Upper lobe of right lung (tissue), 1 donor: ENCODE measurements at regions not wholly inside any gene's neighbourhood (a gene's known extent, or its start where the extent isn't known, plus 50 kb on each side); places are given as distances from the start of the nearest gene placed in this dataset.

Experiments
- ATAC-seq: fragments of 200-7000 bp; cut with Tn5 transposase; one replicate; pipeline ENCODE4 v1.9.1; 2020; ENCODE audit warnings: mild to moderate bottlenecking, moderate library complexity
- DNase-seq: peaks from one replicate; pipeline ENCODE4 v3.0.0-alpha.2; 2020
- H3K27ac ChIP-seq: fragments of 200-600 bp; one replicate; pipeline ENCODE4 v1.8.0; 2022
- H3K27me3 ChIP-seq: fragments of 200-600 bp; one replicate; pipeline ENCODE4 v1.8.0; 2022; ENCODE audit warnings: mild to moderate bottlenecking
- H3K36me3 ChIP-seq: fragments of 200-600 bp; one replicate; pipeline ENCODE4 v1.8.0; 2022
- H3K4me1 ChIP-seq: fragments of 200-600 bp; one replicate; pipeline ENCODE4 v1.8.0; 2022
- H3K4me3 ChIP-seq: fragments of 200-600 bp; one replicate; pipeline ENCODE4 v1.8.0; 2022; ENCODE audit warnings: mild to moderate bottlenecking
- H3K9me3 ChIP-seq: fragments of 200-600 bp; one replicate; pipeline ENCODE4 v1.8.0; 2022
- CTCF ChIP-seq: fragments of 200-600 bp; IDR thresholded peaks from one replicate; pipeline ENCODE4 v1.8.0; 2022; ENCODE audit warnings: antibody characterized with exemption
- intact Hi-C: fragments of 100-400 bp; cut with DNase I; formaldehyde crosslinking; loops from one replicate; pipeline ENCODE4 v1.11.0; 2022
- donor health status: DM: no; HTN: yes; CAD: no; lungs with severe emphysema.

- H3K4me1 ChIP-seq, result no peaks in the 10 kb centered on the region
- DNase-seq (peak; percentile 87), ATAC-seq (peak; percentile 84)
- no peaks in the 10 kb centered on the region for H3K36me3 ChIP-seq
- no peak overlapping the region for H3K4me3 ChIP-seq
- peaks cover 41% of the 10 kb centered on the region for H3K27me3 ChIP-seq
- peak; percentile 86 for TF ChIP-seq CTCF
- H3K9me3 ChIP-seq, result no peaks in the 10 kb centered on the region
- H3K27ac ChIP-seq, result no peak overlapping the region
- intact Hi-C loops, result no loop called here
These were observed 208.0 kb downstream of the TFCP2L1 start for GRCh38 chr2:121076885-121077549.

- intact Hi-C loops, result no loop called here
- DNase-seq (no peak), ATAC-seq (no peak)
- H3K9me3 ChIP-seq, result no peaks in the 10 kb centered on the region
- H3K4me1 ChIP-seq, result no peaks in the 10 kb centered on the region
- TF ChIP-seq CTCF, result no peak
- H3K4me3 ChIP-seq, result no peak overlapping the region
- no peaks in the 10 kb centered on the region for H3K36me3 ChIP-seq
- peaks cover 31% of the 10 kb centered on the region for H3K27me3 ChIP-seq
- H3K27ac ChIP-seq, result no peak overlapping the region
These were observed 206.1 kb downstream of the TFCP2L1 start for GRCh38 chr2:121078899-121079298.

- DNase-seq, result no peak
- ATAC-seq, result peak; percentile 59
- H3K27me3 ChIP-seq, result peaks cover 22% of the 10 kb centered on the region
- TF ChIP-seq CTCF, result peak; percentile 90
- no peaks in the 10 kb centered on the region for H3K36me3 ChIP-seq
- intact Hi-C loops, result loop anchor here (2.0 to 10.0 kb wide), 2 partner anchors 275 to 383 kb away; no protein-coding TSS in a partner anchor
- no peak overlapping the region for H3K4me3 ChIP-seq
- H3K27ac ChIP-seq, result no peak overlapping the region
- H3K9me3 ChIP-seq, result no peaks in the 10 kb centered on the region
- H3K4me1 ChIP-seq, result no peaks in the 10 kb centered on the region
These were observed 204.8 kb downstream of the TFCP2L1 start for GRCh38 chr2:121080013-121080772.

GRCh38 chr2:121081701-121082100, 203.3 kb downstream of the TFCP2L1 start:
- Histone ChIP-seq H3K27me3 (peaks cover 14% of the 10 kb centered on the region), H3K9me3 (no peaks in the 10 kb centered on the region), H3K36me3 (no peaks in the 10 kb centered on the region), H3K4me3 (no peak overlapping the region), H3K4me1 (no peaks in the 10 kb centered on the region), H3K27ac (no peak overlapping the region)
- intact Hi-C loops, result loop anchor here (2.0 to 10.0 kb wide), 2 partner anchors 273 to 385 kb away; no protein-coding TSS in a partner anchor
- no peak for ATAC-seq
- no peak for TF ChIP-seq CTCF
- DNase-seq, result no peak

GRCh38 chr2:121082191-121082590, 202.8 kb downstream of the TFCP2L1 start:
- H3K27ac ChIP-seq, result no peak overlapping the region
- peaks cover 14% of the 10 kb centered on the region for H3K27me3 ChIP-seq
- intact Hi-C loops, result loop anchor here (10.0 kb wide), 1 partner anchor 273 kb away; no protein-coding TSS in a partner anchor
- H3K36me3 ChIP-seq, result no peaks in the 10 kb centered on the region
- DNase-seq (no peak), ATAC-seq (no peak)
- H3K9me3 ChIP-seq, result no peaks in the 10 kb centered on the region
- TF ChIP-seq CTCF, result no peak
- H3K4me3 ChIP-seq, result no peak overlapping the region
- H3K4me1 ChIP-seq, result no peaks in the 10 kb centered on the region
